Astrocyte (in vitro differentiated cells and primary cell): ENCODE measurements at regions not wholly inside any gene's neighbourhood (a gene's known extent, or its start where the extent isn't known, plus 50 kb on each side); places are given as distances from the start of the nearest gene placed in this dataset.

Source experiments
- CTCF ChIP-seq: IDR thresholded peaks from 2 replicates; pipeline ENCODE4 v1.5.1; 2011; ENCODE audit warnings: low read depth, mild to moderate bottlenecking, inconsistent platforms, low read length, moderate library complexity; ENCODE audit not compliant: insufficient read depth
- EZH2 ChIP-seq: IDR thresholded peaks from 2 replicates; pipeline ENCODE4 v1.6.1; 2012; ENCODE audit warnings: mild to moderate bottlenecking, low read length, inconsistent platforms; ENCODE audit not compliant: insufficient read depth

DNA sequence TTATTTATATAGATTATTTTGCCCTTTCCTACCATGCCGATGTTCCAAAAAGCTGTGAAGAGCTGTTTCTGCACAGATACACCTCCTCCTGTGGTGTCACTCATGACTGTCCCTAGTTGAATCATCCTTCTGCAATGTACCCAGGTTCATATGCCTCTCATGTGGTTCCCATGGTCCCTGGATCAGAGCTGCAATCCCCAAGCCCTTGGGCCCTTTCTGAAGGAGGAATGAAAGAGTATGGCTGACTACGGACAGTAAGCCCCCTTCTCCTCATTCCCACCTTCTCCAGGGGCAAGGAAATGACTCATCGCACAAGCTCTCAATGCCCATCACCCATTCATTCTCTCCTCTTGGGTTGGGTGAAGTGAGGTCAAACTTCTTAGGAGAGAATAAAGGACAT, 63.9 kb upstream of the ACVR1 start:
- TF ChIP-seq CTCF (no peak), EZH2 (no peak)
